ENCODE measurements at regions not wholly inside any gene's neighbourhood (a gene's known extent, or its start where the extent isn't known, plus 50 kb on each side); places are given as distances from the start of the nearest gene placed in this dataset.

- TF ChIP-seq POLR2A (IDR thresholded peaks at IDR 0.05; ENCODE audit: low read length) = no peak
- no peak for TF ChIP-seq GATA1 (IDR thresholded peaks at IDR 0.05; ENCODE audit: low read depth, low read length)
These were observed 399.5 kb downstream of the SMARCA1 start for GRCh38 chrX:129123795-129124194.
